ENCODE measurements at regions not wholly inside any gene's neighbourhood (a gene's known extent, or its start where the extent isn't known, plus 50 kb on each side); places are given as distances from the start of the nearest gene placed in this dataset.

DNA sequence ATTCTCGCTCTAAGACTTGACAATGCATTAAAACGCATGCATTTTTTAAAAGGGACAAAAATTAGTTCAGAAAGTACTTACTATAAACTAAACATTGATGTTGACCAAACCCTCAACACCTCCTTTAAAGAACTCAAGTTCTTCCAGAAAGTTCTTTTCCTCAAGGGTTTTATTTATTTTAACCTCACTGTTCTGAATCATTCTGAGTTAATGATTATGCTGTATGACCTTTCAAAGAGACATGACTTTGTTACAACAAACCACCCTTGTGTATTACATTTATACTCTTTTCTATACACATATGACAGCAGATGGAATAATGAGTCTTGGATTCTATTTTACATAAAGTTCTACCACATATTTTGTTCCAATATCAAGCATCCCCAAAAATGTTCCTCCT, 139.8 kb upstream of the CCDC150 start:
- H3K27me3 ChIP-seq (ENCODE audit: low read length): no peaks in the 10 kb centered on the region
- H3K4me3 ChIP-seq (ENCODE audit: low read length): no peak overlapping the region
- H2AFZ ChIP-seq (ENCODE audit: low read length): no peak overlapping the region
- H4K20me1 ChIP-seq (ENCODE audit: insufficient read depth, low read depth, low read length): no peaks in the 10 kb centered on the region
- no peak overlapping the region for H3K27ac ChIP-seq (ENCODE audit: low read length)
- no peak overlapping the region for H3K4me2 ChIP-seq (ENCODE audit: low read depth, low read length, poor library complexity, severe bottlenecking)
- H3K79me2 ChIP-seq (ENCODE audit: low read length): no peaks in the 10 kb centered on the region
- no peak overlapping the region for H3K9ac ChIP-seq (ENCODE audit: low read length)
- DNase-seq: no peak
- no peaks in the 10 kb centered on the region for H3K4me1 ChIP-seq (ENCODE audit: low read length)
- no peaks in the 10 kb centered on the region for H3K36me3 ChIP-seq (ENCODE audit: insufficient read depth, low read length)
- H3K9me3 ChIP-seq (ENCODE audit: low read length): no peaks in the 10 kb centered on the region; the same call in 1 of the 2 replicates
- H3K9me2 ChIP-seq (replicated peaks; ENCODE audit: insufficient read depth, low read length): no peaks in the 10 kb centered on the region

DNA sequence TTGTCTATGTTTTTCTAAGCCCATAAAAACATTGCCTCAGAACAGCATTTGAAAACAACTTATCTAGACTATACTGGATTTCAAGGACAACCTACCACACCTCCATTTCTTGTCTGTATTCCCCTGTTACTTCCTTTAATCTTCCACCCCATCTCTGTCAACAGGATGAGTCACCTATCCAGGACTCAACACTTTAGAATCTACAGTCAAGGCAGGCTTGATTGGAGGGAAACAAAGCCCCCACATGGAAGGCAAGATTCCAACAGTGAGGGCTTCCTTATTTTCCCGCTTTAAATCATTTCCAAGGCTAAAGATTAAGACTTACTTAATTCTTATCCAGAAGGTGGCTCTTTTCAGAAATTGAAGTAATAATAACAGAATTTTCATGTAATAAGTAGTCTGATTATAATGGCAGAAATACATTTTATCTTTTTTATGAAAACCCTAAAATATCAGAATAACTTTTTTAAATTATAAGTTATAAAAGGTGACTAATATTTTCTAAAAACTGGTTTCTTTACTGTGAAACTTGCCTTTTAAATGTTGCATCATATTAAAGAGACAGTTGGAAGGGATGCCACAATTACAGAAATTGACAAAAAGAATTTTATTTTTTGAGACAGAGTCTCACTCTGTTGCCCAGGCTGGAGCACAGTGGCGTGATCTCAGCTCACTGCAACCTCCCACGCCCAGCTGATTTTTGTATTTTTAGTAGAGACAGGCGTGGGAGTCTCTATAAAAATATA, 138.7 kb upstream of the CCDC150 start:
- no peaks in the 10 kb centered on the region for H3K9me2 ChIP-seq (replicated peaks; ENCODE audit: insufficient read depth, low read length)
- DNase-seq: no peak
- H3K4me2 ChIP-seq (ENCODE audit: low read depth, low read length, poor library complexity, severe bottlenecking): no peak overlapping the region
- H3K27me3 ChIP-seq (ENCODE audit: low read length): no peaks in the 10 kb centered on the region
- H3K9ac ChIP-seq (ENCODE audit: low read length): no peak overlapping the region
- H3K36me3 ChIP-seq (ENCODE audit: insufficient read depth, low read length): no peaks in the 10 kb centered on the region
- H2AFZ ChIP-seq (ENCODE audit: low read length): no peak overlapping the region
- no peaks in the 10 kb centered on the region for H3K79me2 ChIP-seq (ENCODE audit: low read length)
- no peaks in the 10 kb centered on the region for H4K20me1 ChIP-seq (ENCODE audit: insufficient read depth, low read depth, low read length)
- H3K9me3 ChIP-seq (ENCODE audit: low read length): no peaks in the 10 kb centered on the region; the same call in 1 of the 2 replicates
- H3K27ac ChIP-seq (ENCODE audit: low read length): no peak overlapping the region
- no peaks in the 10 kb centered on the region for H3K4me1 ChIP-seq (ENCODE audit: low read length)
- no peak overlapping the region for H3K4me3 ChIP-seq (ENCODE audit: low read length)

DNA sequence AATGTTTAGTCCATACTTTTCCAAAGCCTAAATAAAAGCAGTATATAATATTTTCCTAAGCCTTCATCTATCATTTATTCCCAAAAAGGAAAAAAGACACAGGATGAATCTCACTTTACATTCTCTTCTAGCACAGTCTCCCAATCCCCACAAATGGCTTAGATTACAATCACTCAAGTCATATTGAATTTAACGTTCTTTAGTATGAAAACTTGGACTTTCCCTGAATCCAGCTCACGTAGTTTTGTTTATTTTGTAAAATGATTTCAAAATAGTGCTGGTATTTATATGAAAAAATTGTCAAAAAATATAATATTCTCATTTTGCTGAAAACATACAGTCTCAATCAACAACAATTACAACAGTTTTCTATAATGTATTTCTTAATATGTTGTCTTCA, 137.7 kb upstream of the CCDC150 start:
- no peak overlapping the region for H3K27ac ChIP-seq (ENCODE audit: low read length)
- H4K20me1 ChIP-seq (ENCODE audit: insufficient read depth, low read depth, low read length): no peaks in the 10 kb centered on the region
- H3K4me1 ChIP-seq (ENCODE audit: low read length): no peaks in the 10 kb centered on the region
- H2AFZ ChIP-seq (ENCODE audit: low read length): no peak overlapping the region
- no peak for DNase-seq
- no peak overlapping the region for H3K9ac ChIP-seq (ENCODE audit: low read length)
- no peak overlapping the region for H3K4me2 ChIP-seq (ENCODE audit: low read depth, low read length, poor library complexity, severe bottlenecking)
- no peaks in the 10 kb centered on the region for H3K36me3 ChIP-seq (ENCODE audit: insufficient read depth, low read length)
- no peaks in the 10 kb centered on the region for H3K79me2 ChIP-seq (ENCODE audit: low read length)
- H3K4me3 ChIP-seq (ENCODE audit: low read length): no peak overlapping the region
- no peaks in the 10 kb centered on the region; the same call in 1 of the 2 replicates for H3K9me3 ChIP-seq (ENCODE audit: low read length)
- no peaks in the 10 kb centered on the region for H3K9me2 ChIP-seq (replicated peaks; ENCODE audit: insufficient read depth, low read length)
- no peaks in the 10 kb centered on the region for H3K27me3 ChIP-seq (ENCODE audit: low read length)

DNA sequence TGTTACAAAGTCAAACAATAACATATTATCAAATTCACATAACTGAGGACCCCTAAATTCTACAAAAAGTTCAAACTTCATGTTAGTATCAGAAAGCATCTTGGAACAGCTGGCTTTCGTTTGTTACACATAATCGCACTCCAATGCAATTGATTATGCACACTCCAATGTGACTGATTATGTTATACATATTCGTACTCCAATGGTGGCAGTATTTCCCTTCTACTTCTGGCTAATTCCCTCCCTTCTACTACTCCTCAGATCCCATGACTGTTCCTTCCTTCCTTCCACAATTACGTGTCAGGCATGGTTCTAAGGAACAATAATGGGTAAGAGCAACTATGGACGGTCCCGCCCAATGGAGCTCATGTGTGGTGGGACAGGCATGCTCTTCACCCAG, 137.1 kb upstream of the CCDC150 start:
- Histone ChIP-seq H4K20me1 (ENCODE audit: insufficient read depth, low read depth, low read length) (no peaks in the 10 kb centered on the region), H3K79me2 (ENCODE audit: low read length) (no peaks in the 10 kb centered on the region), H3K36me3 (ENCODE audit: insufficient read depth, low read length) (no peaks in the 10 kb centered on the region), H3K9me2 (replicated peaks; ENCODE audit: insufficient read depth, low read length) (no peaks in the 10 kb centered on the region), H3K4me3 (ENCODE audit: low read length) (no peak overlapping the region), H3K4me2 (ENCODE audit: low read depth, low read length, poor library complexity, severe bottlenecking) (no peak overlapping the region), H3K9ac (ENCODE audit: low read length) (no peak overlapping the region), H3K4me1 (ENCODE audit: low read length) (no peaks in the 10 kb centered on the region), H3K27me3 (ENCODE audit: low read length) (no peaks in the 10 kb centered on the region), H3K9me3 (ENCODE audit: low read length) (no peaks in the 10 kb centered on the region; the same call in 1 of the 2 replicates), H2AFZ (ENCODE audit: low read length) (no peak overlapping the region), H3K27ac (ENCODE audit: low read length) (no peak overlapping the region)
- no peak for DNase-seq

DNA sequence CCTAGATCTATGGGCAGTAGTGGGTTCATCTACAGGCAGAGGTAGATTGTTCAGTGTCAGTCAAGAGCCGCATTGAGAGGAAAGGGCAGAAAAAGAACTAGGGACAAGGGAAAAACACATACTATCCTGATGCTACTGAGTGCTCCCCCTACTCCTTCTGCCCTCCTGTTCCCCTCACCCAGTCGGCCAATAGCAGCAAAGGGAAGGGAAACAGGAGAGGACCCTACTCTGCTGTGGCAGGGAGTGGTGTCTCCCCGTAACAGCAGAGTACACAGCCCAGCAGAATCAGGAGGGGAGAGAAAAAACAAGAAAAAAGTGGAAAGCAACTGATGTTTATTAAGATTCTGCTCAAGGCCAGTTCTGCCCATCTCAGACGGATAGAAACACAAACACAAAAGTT, 136.1 kb upstream of the CCDC150 start:
- Histone ChIP-seq H3K4me1 (ENCODE audit: low read length) (no peaks in the 10 kb centered on the region), H3K36me3 (ENCODE audit: insufficient read depth, low read length) (no peaks in the 10 kb centered on the region), H3K9ac (ENCODE audit: low read length) (no peak overlapping the region), H3K79me2 (ENCODE audit: low read length) (no peaks in the 10 kb centered on the region), H3K9me2 (replicated peaks; ENCODE audit: insufficient read depth, low read length) (no peaks in the 10 kb centered on the region), H3K27ac (ENCODE audit: low read length) (no peak overlapping the region), H3K9me3 (ENCODE audit: low read length) (no peaks in the 10 kb centered on the region; the same call in 1 of the 2 replicates), H3K4me3 (ENCODE audit: low read length) (no peak overlapping the region), H4K20me1 (ENCODE audit: insufficient read depth, low read depth, low read length) (no peaks in the 10 kb centered on the region), H3K27me3 (ENCODE audit: low read length) (no peaks in the 10 kb centered on the region), H3K4me2 (ENCODE audit: low read depth, low read length, poor library complexity, severe bottlenecking) (no peak overlapping the region), H2AFZ (ENCODE audit: low read length) (no peak overlapping the region)
- no peak for DNase-seq

DNA sequence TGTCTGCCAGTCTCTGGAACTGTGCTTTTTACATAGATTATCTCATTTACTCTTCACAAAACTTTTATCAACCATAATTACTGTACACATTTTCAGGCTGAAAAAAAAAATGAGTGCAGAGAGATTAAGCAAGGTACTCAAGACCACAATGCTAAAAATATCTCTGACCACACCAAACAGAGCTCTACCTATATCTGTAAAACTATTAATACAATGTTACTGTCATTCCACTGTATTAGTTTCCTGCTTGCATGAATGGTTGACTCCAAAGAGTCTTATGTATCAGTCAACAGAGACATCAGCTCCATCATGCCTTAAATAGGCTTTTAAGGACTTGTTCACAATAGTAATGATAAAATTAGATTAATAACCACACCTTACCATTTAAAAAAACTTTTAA, 134.7 kb upstream of the CCDC150 start:
- Histone ChIP-seq H3K27ac (ENCODE audit: low read length) (no peak overlapping the region), H3K27me3 (ENCODE audit: low read length) (no peaks in the 10 kb centered on the region), H4K20me1 (ENCODE audit: insufficient read depth, low read depth, low read length) (no peaks in the 10 kb centered on the region), H3K79me2 (ENCODE audit: low read length) (no peaks in the 10 kb centered on the region), H2AFZ (ENCODE audit: low read length) (no peak overlapping the region), H3K9me3 (ENCODE audit: low read length) (no peaks in the 10 kb centered on the region; the same call in 1 of the 2 replicates), H3K9ac (ENCODE audit: low read length) (no peak overlapping the region), H3K4me2 (ENCODE audit: low read depth, low read length, poor library complexity, severe bottlenecking) (no peak overlapping the region), H3K4me3 (ENCODE audit: low read length) (no peak overlapping the region), H3K9me2 (replicated peaks; ENCODE audit: insufficient read depth, low read length) (no peaks in the 10 kb centered on the region), H3K4me1 (ENCODE audit: low read length) (no peaks in the 10 kb centered on the region), H3K36me3 (ENCODE audit: insufficient read depth, low read length) (no peaks in the 10 kb centered on the region)
- DNase-seq: no peak

DNA sequence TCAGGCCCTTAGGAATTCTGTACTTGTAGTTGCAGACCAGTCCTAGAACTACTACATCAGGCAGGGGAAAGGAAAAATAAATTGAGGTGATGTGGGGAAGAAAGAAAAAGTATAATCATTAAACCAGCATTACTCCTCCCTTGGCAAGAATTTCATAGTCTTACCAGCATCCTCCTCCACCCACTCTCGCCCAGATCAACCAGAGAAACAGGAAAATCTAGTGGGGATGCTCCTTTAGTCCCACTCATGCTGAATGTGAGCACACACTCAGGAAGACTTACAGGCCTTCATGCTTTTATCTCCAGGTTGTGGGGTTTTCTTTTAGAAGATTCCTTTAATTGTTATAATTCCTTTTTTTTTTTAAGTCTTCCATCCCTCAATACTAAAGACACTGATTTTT, 129.3 kb upstream of the CCDC150 start:
- no peaks in the 10 kb centered on the region for H3K4me1 ChIP-seq (ENCODE audit: low read length)
- no peak overlapping the region for H3K4me2 ChIP-seq (ENCODE audit: low read depth, low read length, poor library complexity, severe bottlenecking)
- no peaks in the 10 kb centered on the region for H3K9me3 ChIP-seq (ENCODE audit: low read length)
- no peaks in the 10 kb centered on the region for H3K27me3 ChIP-seq (ENCODE audit: low read length)
- H3K9me2 ChIP-seq (replicated peaks; ENCODE audit: insufficient read depth, low read length): no peaks in the 10 kb centered on the region
- H2AFZ ChIP-seq (ENCODE audit: low read length): no peak overlapping the region
- no peaks in the 10 kb centered on the region for H3K79me2 ChIP-seq (ENCODE audit: low read length)
- no peak overlapping the region for H3K9ac ChIP-seq (ENCODE audit: low read length)
- no peak overlapping the region for H3K27ac ChIP-seq (ENCODE audit: low read length)
- DNase-seq: no peak
- no peaks in the 10 kb centered on the region for H4K20me1 ChIP-seq (ENCODE audit: insufficient read depth, low read depth, low read length)
- H3K36me3 ChIP-seq (ENCODE audit: insufficient read depth, low read length): no peaks in the 10 kb centered on the region
- H3K4me3 ChIP-seq (ENCODE audit: low read length): no peak overlapping the region

DNA sequence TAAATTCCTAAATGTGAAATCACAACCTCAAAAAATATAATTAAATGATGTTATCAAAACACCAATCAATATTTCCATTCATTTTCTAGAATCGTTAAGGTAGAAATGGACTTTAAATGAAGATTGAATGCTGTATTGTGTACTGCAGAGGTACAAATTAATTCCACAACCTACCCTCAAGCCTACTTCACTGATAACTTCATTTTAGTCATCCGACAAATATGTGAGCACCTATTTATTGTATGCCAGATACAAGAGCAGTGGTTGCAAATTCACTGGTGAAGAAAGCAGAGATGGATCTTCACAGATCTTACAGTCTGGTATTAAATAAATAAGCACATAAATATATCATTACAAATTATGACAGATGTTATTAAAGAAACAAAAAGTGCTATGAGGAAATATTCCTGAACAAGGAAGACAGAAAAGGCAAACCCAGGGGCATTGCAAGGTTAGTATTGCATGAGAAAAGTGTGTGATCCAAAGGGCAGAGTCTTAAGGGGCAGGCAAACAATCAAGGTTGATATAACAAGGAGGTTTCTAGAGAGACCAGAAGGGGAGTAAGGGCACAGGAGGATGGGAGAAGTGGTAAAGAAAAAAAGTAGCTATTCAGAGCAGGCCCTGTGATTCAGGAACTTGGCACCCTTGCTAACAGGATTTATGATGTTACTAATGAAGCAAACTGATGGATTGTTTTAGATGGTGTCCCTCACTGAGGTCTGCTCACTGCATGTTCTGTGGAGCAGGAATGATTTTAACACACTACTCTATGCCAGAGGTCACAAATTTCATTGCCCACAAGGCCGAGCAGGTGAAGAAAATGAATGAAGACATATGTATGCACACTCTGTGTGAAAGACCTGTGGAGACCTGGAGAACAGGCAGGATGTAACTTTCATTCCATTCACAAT, 128.0 kb upstream of the CCDC150 start:
- H3K9me3 ChIP-seq (ENCODE audit: low read length): no peaks in the 10 kb centered on the region
- H3K9ac ChIP-seq (ENCODE audit: low read length): no peak overlapping the region
- no peak overlapping the region for H2AFZ ChIP-seq (ENCODE audit: low read length)
- H3K4me3 ChIP-seq (ENCODE audit: low read length): no peak overlapping the region
- DNase-seq: no peak
- no peaks in the 10 kb centered on the region for H4K20me1 ChIP-seq (ENCODE audit: insufficient read depth, low read depth, low read length)
- no peaks in the 10 kb centered on the region for H3K27me3 ChIP-seq (ENCODE audit: low read length)
- no peaks in the 10 kb centered on the region for H3K79me2 ChIP-seq (ENCODE audit: low read length)
- no peaks in the 10 kb centered on the region for H3K9me2 ChIP-seq (replicated peaks; ENCODE audit: insufficient read depth, low read length)
- no peak overlapping the region for H3K27ac ChIP-seq (ENCODE audit: low read length)
- no peaks in the 10 kb centered on the region for H3K36me3 ChIP-seq (ENCODE audit: insufficient read depth, low read length)
- H3K4me1 ChIP-seq (ENCODE audit: low read length): no peaks in the 10 kb centered on the region
- no peak overlapping the region for H3K4me2 ChIP-seq (ENCODE audit: low read depth, low read length, poor library complexity, severe bottlenecking)

Data from Karpas-422 (cell line).